T-helper 1 cell treated with Interleukin-12 subunit alpha and Interleukin-12 subunit beta and Interleukin-4 antibody, amounts not matched to agents 30 ng/mL and 1 ng/mL, for 36 hours (primary cell): ENCODE measurements at regions not wholly inside any gene's neighbourhood (a gene's known extent, or its start where the extent isn't known, plus 50 kb on each side); places are given as distances from the start of the nearest gene placed in this dataset.

ENCODE experiments used
- intact Hi-C: fragments of 100-400 bp; cut with micrococcal nuclease; formaldehyde crosslinking; loops from one replicate; pipeline ENCODE4 v1.15.1; 2024

GRCh38 chr1:30322859-30323257 lies 400.5 kb downstream of the MATN1 start:
- intact Hi-C loops, result no loop called here

- intact Hi-C loops, result no loop called here
Measured at GRCh38 chr1:30321996-30322858, 401.2 kb downstream of the MATN1 start.

GRCh38 chr1:30321246-30321910 lies 402.0 kb downstream of the MATN1 start:
- intact Hi-C loops, result no loop called here

- intact Hi-C loops, result no loop called here
Measured at GRCh38 chr1:30320581-30320890, 402.8 kb downstream of the MATN1 start.

- intact Hi-C loops, result no loop called here
Measured at GRCh38 chr1:30319765-30320580, 403.4 kb downstream of the MATN1 start.

- intact Hi-C loops, result no loop called here
Measured at GRCh38 chr1:30318864-30319718, 404.3 kb downstream of the MATN1 start.

GRCh38 chr1:30318413-30318812 lies 405.0 kb downstream of the MATN1 start:
- intact Hi-C loops, result no loop called here

- intact Hi-C loops, result no loop called here
Measured at GRCh38 chr1:30317921-30318320, 405.5 kb downstream of the MATN1 start.

- intact Hi-C loops, result no loop called here
Measured at GRCh38 chr1:30316056-30316455, 407.3 kb downstream of the MATN1 start.

GRCh38 chr1:30315185-30315960 lies 408.0 kb downstream of the MATN1 start:
- intact Hi-C loops, result no loop called here

- intact Hi-C loops, result no loop called here
Measured at GRCh38 chr1:30314591-30314990, 408.8 kb downstream of the MATN1 start.

- intact Hi-C loops, result no loop called here
Measured at GRCh38 chr1:30313584-30313983, 409.8 kb downstream of the MATN1 start.

GRCh38 chr1:30313176-30313575 lies 410.2 kb downstream of the MATN1 start:
- intact Hi-C loops, result no loop called here

- intact Hi-C loops, result no loop called here
Measured at GRCh38 chr1:30312226-30312625, 411.2 kb downstream of the MATN1 start.

- intact Hi-C loops, result no loop called here
Measured at GRCh38 chr1:30311749-30312148, 411.6 kb downstream of the MATN1 start.

GRCh38 chr1:30310966-30311742 lies 412.2 kb downstream of the MATN1 start:
- intact Hi-C loops, result no loop called here

- intact Hi-C loops, result no loop called here
Measured at GRCh38 chr1:30307182-30307581, 416.2 kb downstream of the MATN1 start.

- intact Hi-C loops, result no loop called here
Measured at GRCh38 chr1:30305519-30305918, 417.9 kb downstream of the MATN1 start.

GRCh38 chr1:30305061-30305460 lies 418.3 kb downstream of the MATN1 start:
- intact Hi-C loops, result no loop called here

GRCh38 chr1:30304080-30304479 lies 419.3 kb downstream of the MATN1 start:
- intact Hi-C loops, result no loop called here
